NCI-H1436 treated with DMSO at 0.1 percent for 48 hours (cell line): ENCODE measurements at regions not wholly inside any gene's neighbourhood (a gene's known extent, or its start where the extent isn't known, plus 50 kb on each side); places are given as distances from the start of the nearest gene placed in this dataset.

ENCODE experiments used
- DNase-seq: peaks from one replicate; lab custom pipeline; 2025; lab: John Stamatoyannopoulos, UW

DNA sequence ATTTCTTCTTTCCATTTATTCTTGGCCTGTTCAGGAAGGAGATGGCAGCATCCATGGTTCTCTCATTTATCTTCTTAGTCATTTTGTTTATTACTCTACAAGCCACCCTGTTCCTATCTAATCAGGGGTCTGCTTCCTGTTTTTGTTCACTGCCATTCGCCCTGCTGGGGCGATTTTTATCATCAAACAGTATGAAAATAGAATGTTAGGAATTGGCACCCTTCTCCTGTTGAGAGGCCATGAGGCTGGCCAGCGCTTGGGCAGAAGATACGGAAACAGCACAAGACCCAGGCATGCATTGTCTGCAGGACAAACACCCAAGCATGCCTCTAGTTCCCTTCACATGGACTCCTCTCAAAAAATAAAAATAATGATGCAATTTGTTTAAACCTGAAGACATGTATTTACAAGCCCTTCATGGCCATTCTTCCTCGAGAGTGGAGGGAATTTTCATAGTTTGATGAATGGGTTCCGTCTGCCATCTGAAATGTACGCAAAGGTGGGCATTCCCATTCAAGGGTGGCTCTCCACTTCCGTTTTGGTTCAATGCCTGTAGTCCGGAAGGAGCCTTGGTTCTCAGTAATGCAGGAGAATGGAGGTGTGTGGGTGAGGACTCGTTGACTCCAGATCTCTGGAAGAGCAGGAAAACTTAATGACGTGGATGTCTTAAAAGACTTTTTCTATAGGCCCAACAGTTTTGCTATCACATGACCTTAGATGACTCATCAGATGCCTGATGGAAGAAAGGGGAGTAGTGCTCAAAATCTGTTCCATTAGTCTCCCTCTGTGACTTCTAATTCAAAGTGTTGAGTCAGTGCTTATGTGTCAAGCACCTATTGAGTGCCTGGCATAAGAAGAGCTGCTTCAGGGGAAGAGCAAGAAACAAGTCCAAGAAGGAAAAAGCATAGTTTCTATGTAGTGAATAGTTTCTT, 252.4 kb upstream of the TBX3 start:
- no peak for DNase-seq

DNA sequence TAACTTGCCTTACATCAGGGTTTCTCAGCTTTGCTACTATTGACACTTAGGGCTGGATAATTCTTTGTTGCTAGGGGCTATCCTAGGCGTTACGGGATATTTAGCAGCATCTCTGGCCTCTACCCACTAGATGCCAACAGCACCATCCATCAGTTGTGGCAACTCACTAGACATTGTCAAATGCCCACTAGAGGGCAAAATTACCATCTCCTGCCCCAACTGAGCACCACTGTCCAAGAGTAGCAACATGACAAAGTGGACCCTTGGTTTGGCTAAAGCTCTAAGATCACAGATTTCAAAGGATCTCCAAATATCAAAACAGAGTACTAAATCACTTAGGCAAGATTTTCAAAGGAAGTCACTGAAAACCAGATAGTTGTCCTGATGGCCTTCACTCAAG, 251.7 kb upstream of the TBX3 start:
- DNase-seq = no peak

DNA sequence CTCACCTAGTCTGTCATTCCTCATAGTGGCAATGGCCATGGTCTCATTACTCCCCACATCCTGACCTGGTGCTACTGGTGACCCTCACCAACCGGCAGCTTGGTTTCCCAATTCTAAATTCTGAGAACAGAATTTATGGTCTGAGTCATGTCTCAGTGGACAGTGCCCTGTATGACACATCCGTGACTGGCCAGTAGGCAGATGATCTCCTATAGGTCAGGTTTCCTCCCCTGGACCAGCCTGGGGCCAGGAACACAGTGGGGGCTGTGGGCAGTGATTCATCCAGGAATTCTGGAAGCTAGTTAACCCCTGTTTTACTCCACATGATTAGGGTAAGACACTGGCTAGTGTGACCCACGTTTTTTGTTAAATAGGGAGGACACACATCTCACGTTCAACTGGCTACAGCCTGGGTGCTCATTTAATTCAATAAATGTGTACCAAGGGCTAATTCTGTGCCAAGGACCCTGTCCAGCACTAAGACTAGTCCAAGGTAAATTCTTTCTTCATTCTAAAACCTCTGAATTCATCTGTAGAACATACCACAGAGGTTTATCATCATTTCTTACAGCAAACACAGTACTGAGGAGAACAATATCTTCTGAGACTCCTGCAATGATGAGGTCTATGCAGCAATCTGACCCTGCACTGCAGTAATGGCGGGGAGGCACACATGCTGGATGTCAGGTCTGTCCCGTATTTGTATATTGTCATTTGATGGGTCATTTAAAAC, 249.6 kb upstream of the TBX3 start:
- no peak for DNase-seq

DNA sequence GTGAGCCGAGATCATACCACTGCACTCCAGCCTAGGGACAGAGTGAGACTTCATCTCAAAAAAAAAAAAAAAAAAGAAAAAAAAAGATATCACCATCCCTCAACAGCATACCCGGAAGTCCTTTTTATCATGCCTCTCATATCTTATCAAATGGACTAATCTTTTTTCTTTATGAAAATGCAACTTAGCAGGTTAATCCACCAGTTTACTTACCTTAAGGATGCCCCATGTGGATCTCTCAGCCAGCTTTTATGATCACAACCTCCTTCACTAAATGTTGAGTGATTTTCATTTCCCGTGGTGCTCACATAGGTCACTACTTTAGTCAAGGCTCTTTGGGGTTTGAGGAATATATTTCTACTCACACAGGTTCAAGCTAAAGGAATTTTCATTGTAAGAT, 248.8 kb upstream of the TBX3 start:
- no peak for DNase-seq

DNA sequence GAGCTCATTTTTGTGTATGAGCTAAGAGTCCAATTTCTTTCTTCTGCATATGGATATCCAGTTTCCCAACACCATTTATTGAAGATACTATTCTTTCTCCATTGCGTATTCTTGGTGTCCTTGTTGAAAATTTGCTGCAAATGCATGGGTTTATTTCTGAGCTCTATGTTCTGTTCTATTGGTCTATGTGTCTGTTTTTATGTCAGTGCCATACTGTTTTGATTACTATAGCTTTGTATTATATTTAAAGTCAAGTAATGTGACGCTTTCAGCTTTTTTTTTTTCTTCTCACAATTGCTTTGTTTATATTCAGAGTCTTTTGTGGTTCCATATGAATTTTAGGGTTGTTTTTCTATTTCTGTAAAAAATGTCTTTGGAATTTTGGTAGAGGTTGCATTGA, 247.1 kb upstream of the TBX3 start:
- no peak for DNase-seq

DNA sequence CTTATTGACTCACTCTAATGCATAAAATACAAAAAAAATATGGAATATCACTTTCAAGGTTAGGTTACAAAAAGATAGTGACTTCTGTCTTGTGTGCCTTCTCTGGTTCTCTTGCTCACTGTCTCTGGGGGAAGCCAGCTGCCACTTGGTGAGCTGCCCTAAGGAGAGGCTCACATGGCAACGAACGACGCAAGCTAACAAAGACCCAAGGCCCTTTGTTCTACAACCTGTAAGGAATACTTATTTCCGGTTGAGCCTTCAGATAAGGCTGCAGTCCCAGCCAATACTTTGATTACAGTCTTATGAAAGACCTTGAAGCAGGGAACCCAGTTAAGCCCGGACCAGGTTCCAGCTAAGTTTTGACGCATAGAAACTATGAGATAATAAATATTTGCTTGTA, 242.4 kb upstream of the TBX3 start:
- DNase-seq = no peak

DNA sequence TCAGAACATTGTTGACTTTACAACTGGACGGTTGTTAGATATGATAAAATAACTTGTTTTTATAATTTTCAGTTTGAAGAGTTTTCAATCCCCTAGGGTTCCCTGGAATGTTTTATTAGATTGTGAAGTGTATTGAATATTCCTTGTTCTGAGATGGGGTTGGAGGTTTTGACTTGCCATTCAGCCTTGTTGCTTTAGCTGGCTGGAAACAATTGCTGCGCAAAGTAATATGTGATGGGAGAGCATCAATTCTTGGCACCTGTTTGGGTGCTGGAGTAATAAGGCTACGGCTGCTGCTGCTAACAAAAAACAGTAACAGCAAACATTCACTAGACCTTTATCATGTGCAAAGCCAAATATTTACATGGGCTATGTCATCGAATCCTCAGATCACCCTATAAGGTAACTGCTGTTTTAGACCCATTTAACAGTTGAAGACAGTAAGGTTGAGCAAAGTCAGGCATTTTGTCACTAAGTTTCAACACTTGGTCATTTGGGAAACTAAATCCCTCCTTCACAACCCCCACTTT, 241.0 kb upstream of the TBX3 start:
- DNase-seq = no peak

DNA sequence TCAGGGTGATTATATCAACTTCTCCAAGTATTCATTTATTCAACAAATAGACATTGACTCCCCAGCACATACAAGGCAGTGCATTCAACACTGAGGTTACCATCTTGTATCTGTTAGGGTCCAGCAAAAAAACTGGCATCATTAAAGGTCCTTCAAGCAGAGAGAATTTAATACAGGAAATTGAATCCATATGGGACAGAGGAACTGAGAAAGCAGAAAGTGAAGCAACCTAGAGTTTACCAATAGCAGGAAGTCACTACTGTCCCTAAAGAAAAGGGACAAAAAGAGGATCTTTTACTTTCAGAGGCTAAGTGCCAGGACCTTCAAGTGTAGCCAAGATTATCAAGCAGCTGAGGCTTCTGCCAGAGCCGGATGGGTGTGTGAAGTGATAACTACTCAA, 237.8 kb upstream of the TBX3 start:
- DNase-seq = no peak

DNA sequence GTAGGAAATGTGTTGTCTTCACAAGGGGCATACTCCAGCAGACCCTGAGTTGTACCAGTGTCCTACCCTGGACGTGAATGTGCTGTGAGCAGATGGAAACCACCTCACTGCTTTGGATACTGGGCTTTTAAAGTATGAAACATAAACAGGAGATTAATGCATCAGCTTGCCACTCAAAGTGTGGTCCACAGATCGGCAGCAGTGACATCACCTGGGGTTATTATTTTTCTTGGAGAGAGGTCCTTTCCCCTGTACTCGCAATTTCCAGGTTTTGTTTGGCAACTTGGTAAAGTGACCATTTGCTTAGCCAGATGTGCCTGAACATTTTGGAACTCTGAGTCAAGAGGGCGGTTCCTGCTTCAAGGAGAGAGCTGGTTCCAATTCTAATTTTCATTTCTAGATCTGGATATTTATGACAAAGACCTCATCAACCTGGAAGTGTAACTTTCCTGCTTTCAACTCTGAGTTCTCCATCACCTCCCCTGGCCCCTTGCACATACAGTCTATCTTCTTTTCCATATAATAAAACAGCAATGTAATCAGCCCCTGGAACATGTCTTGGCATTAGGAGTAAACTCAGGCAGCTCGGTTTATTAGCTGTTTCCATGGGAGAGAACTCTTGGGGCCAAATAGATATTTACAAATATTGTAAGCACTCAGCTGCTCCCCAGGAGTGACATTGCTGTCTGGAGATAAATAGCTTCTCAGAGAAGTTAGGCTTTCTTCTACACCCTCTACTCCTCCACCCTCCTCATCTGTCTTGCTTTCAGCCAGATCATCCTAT, 237.0 kb upstream of the TBX3 start:
- no peak for DNase-seq

DNA sequence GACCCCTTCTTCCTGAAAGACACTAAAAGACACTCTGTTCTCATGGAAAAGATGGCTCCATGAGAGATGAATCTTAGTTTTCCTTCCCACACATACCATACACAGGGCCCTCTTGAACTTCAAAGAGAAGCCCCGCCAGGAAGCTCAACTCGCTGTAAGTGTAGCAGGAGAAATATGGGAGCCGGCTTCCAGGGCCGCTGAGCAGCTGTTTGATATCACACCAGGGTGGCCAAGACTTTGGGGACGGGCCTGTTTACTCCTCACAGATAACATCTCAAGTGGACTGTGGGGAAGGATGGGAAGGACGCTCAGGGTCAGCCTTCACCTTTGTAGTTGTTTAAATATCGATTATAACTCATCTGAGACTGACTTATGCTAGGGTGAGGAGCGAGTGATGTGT, 235.5 kb upstream of the TBX3 start:
- DNase-seq = no peak

DNA sequence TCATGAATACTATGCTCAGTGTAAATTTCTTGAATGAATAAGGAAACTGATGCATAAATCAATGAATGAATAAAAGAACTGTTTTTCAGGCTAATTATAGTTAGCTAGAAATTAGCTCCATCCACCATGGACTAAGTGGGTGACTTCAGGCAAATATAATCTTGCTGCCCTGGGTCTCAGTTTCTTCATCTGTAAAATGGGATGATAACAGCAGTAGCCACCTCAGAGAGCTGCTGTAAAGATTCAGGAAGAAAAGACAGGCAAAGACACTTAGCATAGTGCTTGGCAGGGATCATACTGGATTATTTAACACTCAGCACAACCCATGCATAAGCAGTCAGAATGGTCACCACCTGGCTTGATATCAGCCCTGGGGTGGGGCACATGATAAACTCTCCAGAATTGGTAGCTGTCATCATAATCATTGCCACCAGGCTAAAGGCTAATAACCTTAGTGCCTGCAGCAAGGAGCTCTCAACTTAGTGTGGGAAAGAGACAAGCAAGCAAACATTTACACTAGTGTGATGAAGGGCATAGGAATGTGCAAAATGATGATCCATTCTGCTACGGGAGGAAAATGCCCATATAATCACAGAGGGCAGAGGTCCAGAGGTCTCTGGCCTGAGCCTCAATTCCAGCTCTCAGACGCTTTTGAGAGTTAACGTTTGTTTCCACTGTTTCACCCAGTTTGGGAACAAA, 234.7 kb upstream of the TBX3 start:
- DNase-seq = no peak

DNA sequence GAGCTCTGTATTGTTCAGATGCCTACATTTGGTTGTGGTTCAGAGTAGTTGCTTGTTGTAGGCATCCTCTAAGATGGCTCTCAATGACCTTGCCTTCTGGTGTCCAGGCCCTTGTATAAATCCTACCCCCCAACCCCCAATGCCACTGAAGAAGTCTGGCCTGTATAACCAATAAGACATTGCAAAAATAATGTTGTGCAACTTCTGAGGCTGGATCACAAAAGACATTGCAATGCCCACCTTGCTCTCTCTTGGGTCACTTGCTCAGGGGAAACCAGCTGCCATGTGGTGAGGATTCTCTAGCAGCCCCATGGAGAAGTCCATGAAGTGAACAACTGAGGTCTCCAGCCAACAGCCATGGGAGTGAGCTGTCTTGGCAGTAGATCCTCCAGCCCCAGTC, 234.0 kb upstream of the TBX3 start:
- DNase-seq = no peak

DNA sequence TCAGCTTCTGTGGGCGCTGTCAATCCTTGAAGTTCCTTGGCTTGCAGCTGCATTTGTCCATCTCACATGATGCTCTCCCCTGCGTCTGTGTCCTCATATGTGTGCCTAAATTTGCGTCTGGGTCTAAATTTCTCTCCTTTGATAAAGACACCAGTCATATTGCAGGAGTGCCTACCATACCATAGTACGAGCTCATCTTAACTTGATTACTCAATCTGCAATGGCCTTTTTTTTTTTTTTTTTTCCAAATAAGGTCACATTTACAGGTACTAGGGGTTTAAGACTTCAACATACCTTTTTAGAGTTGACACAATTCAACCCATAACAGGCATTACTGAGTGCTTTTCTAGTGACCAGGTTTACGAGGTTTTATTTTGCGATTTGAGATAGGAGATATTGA, 233.3 kb upstream of the TBX3 start:
- no peak for DNase-seq

DNA sequence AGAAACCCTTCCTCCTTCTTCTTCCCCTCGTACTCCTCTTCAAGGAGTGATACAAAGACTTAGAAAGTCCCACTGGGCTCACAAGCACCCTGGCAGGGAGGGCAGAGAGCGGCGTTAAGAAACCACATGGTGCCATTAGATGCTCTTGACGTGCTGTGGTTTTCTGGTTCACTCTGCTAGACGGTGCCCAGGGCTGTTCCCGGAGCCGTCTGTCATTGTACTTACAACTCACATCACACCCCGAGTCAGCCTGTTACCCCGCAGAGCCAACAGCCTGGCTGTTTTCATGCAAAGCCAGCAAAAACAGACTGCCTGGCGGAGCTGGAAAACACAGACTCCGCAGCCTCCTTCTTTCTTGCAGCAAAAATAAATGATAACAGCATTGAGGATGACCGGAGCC, 232.6 kb upstream of the TBX3 start:
- no peak for DNase-seq

DNA sequence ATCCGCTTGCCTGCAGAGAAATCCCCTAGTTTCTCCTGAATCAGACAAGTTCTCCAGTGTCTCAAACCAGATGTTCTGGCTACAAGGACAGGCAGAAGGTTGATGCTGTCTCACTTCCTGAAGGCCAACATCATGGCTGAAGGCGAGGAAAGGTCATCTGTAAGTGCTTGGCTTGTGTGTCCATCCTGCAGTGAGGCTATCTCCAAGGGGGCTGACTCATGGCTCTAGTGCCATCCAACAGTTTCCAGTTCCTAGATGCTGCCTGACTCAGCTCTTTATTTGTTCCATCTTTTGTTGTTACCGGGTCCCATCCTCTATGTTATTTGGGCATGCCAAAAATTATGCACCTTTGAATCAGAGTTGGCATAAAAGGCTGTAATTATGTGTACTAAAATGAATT, 232.1 kb upstream of the TBX3 start:
- no peak for DNase-seq

DNA sequence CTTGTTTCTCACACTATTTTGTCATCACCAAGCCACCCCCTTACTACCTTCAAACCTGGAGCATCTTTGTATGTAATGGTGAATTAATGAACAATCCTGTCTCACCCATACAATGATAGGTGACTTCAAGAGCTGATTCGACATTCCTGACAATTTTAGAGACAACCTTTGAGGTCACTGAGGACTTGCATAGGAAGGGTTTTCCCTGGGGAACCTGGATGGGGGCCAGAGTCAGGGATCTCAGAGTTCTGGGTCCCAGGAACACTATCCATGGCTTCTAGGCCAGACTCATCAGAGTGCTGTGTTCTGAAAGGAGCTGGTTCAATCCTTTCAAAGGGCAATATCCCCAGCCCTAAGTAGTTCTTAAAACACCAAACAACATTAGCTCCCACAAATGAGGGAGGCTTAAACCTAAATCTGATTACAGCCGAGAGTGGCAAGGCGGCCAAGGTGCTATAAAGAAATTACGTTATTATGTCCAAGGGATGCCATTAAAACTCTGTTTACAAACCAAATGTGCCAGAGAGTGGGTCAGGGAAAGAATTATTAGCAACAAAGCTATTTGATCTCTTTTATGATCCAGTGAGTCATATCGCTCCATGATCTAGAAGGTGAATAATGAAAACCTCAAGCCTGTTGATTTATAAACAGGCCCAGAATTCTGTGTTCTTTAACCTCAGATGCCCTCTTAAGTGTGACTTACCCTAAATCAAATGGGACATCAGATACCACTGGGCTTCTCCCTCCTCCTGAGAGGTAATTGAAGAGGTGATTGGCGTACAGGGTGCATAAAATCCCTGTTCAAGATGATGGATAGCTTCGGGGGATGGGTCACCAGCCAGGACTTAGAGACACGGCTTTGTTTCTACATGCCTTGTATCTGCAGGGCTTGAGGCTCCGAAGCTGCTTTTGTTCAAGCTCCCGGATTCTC, 230.2 kb upstream of the TBX3 start:
- no peak for DNase-seq

DNA sequence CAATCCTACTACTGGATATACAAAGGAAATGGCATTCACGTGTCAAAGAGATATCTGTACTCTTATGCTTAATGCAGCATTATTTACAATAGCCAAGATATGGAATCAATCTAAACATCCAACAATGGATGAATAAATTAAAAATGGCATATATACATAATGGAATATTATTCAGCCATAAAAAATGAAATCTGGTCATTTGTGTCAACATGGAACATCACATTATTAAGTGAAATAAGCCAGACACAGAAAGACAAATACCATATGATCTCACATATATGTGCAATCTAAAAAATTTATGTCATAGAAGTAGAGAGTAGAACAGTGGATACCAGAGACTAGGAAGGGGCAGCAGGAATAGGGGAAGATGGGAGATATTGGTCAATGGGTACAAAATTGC, 228.8 kb upstream of the TBX3 start:
- DNase-seq = no peak

DNA sequence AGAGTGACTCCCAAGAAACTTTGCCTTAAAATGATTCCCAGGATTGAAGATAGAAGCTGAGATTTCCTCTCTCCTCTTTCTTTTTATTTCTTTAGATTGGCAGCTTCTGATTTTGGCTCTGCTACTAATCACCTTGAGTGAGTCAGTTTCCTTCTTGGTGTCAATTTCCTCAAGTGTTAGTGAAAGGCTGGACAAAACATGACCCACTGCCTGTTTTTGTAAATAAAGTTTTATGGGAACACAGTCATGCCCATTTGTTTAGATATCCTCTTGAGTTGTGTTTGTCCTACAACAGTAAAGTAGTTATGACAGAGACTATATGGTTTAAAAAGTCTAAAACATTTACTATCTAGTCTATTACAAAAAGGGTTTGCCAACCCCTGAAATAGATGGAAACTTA, 227.2 kb upstream of the TBX3 start:
- DNase-seq = no peak

DNA sequence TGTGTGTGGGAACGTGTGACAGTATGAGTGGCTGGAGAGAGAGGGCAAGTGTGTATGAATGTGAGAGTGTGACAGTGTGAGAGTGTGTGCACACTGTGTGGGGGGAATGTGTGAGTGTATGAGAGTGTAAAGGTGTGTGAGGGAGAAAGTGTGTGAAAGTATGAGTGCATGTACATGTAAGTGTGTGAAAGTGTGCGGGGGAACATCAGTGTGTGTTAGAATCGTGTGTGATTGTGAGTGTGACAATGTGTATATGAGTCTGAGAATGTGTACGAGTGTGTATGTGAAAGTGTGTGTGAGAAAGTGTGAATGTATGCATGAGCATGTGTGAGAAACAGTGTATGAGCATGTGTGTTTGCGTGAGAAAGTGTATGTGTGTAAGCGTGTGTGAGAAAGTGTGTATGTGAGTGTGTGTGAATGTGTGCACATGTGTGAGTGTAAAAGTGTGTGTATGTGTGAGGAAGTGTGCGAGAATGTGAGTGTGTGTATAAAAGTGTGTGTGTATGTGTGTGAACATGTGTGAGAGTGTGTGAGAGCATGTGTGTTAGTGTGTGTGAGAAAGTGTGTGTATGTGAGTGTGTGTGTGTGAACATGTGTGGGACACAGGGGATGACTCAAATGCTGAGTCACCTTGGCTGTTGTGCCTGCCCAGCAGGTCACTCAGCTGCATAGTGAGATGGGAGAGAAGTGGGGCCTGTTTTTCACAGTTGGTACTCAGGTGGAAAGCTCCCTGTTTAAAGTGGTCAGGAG, 220.5 kb upstream of the TBX3 start:
- DNase-seq = no peak

DNA sequence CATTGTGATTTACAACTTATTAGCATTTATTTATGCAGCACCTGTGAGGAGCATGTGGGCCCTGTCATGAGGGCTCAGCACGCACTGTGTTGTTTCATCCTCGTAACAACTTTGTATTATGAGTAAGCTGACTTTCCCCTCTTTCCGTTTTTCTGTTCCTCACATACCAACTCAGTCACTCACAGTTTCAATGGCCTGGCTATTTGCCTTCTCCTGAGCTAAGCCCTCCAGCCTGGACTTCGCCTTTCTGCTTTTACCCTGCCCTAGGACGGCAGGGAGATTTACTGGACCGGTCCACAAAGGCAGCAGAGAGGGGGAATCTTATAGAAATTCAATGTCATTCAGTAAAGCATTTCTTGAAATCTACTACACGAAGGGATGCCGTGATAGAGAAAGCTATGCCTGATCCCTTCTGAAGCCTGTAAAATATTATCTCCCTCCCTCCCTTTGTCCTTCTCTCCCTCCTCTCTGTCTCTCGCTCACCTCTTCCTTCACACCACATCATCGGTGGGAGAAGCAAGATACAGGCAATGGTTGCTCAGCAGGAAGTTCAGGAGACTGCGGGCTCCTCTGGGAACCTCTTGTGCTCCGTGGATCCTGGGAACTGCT, 219.2 kb upstream of the TBX3 start:
- no peak for DNase-seq
